IPS DF 6.9 (cell line): ENCODE measurements at regions not wholly inside any gene's neighbourhood (a gene's known extent, or its start where the extent isn't known, plus 50 kb on each side); places are given as distances from the start of the nearest gene placed in this dataset.

Experiments
- DNase-seq: peaks from one replicate; pipeline ENCODE4 v3.0.0-alpha.2; 2013; ENCODE audit warnings: low read depth, low spot score
- H3K27ac ChIP-seq: one replicate; pipeline ENCODE4 v1.5.1; 2013; ENCODE audit warnings: low read length, control low read depth
- H3K27me3 ChIP-seq: 2 replicates; pipeline ENCODE4 v1.6.1; 2013; ENCODE audit warnings: mild to moderate bottlenecking, low read length; ENCODE audit not compliant: control insufficient read depth, insufficient read depth
- H3K36me3 ChIP-seq: 2 replicates; pipeline ENCODE4 v1.6.1; 2013; ENCODE audit warnings: low read length; ENCODE audit not compliant: control insufficient read depth, insufficient read depth
- H3K4me1 ChIP-seq: 2 replicates; pipeline ENCODE4 v1.6.1; 2013; ENCODE audit warnings: low read length; ENCODE audit not compliant: control insufficient read depth, insufficient read depth
- H3K4me3 ChIP-seq: 2 replicates; pipeline ENCODE4 v1.5.1; 2013; ENCODE audit warnings: mild to moderate bottlenecking, low read length
- H3K9me3 ChIP-seq: 2 replicates; pipeline ENCODE4 v1.6.1; 2013; ENCODE audit warnings: low read length, inconsistent platforms; ENCODE audit not compliant: control insufficient read depth, insufficient read depth
- WGBS: extraction: QIAGEN DNeasy Blood & Tissue Kit; methylation state at CpG from one replicate; pipeline ENCODE4 v1.1.7; 2013; ENCODE audit warnings: mixed read lengths, missing lambda C conversion rate; ENCODE audit not compliant: insufficient read length, insufficient coverage; 5-methylcytosine and 5-hydroxymethylcytosine counted together

DNA sequence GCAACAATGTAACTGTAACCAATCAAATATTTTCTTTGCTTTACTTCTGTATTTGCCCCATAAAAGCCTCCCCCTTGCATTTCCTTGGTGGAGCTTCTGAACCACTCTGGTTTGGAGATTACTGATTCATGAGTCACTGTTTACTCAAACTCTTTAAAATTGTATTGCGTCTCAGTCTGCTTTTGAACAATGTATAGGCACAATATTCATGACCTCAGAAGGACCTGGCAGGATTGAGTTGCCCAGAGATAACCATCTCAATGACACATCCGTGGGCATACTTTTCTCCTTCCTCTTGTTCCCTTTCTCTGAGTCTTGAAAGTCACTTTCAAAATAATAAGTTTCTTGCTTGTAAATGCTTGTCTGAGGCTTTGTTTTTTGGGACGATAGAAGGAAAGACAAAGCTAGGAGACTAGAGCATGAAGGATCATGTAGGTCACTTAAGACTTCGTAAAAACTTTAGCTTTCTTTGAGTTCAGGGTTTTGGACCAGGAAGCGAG, 57.1 kb upstream of the POU1F1 start:
- no peak for DNase-seq
- Histone ChIP-seq H3K36me3 (no peaks in the 10 kb centered on the region), H3K4me3 (no peak overlapping the region), H3K27ac (no peak overlapping the region), H3K4me1 (no peaks in the 10 kb centered on the region; the same call in 1 of the 2 replicates), H3K9me3 (no peaks in the 10 kb centered on the region), H3K27me3 (no peaks in the 10 kb centered on the region)
- WGBS = no CpG with 5 or more reads among the region's 5 CpGs

DNA sequence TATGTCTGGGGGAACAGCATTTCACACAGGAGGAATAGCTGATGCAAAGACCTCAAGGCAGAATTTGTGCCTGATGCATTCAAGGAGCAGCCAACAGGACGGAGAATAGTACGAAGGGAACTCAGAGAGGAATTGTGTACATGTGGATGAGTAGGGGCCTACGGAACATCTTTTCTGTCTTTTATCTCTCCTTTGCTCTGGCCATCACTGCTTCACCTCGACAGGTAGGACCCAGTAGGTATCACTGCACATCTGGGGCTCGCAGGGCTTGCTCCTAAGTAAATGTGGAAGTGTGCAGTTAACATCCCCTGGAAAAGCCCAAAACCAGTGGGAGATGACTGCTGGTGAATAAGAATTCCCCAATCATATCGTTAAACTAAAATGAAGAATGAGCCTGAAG, 56.4 kb upstream of the POU1F1 start:
- DNase-seq = no peak
- Histone ChIP-seq H3K9me3 (no peaks in the 10 kb centered on the region), H3K4me1 (no peaks in the 10 kb centered on the region; the same call in 1 of the 2 replicates), H3K36me3 (no peaks in the 10 kb centered on the region), H3K27ac (no peak overlapping the region), H3K27me3 (no peaks in the 10 kb centered on the region), H3K4me3 (no peak overlapping the region)
- no CpG with 5 or more reads among the region's 6 CpGs for WGBS

DNA sequence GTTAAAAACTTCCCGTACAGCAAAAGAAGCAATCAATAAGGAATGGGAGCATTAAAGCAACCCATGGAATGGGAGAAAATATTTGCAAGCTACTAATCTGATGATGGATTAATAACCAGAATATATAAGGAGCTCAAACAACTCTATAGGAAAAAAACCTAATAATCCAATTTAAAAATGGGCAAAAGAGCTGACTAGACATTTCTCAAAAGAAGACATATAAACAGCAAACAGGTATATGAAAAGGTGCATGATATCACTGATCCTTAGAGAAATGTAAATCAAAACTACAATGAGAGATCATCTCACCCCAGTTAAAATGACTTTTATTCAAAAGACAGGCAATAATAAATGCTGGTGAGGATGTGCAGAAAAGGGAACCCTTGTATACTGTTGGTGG, 52.7 kb upstream of the POU1F1 start:
- H3K27me3 ChIP-seq = no peaks in the 10 kb centered on the region
- H3K9me3 ChIP-seq = no peaks in the 10 kb centered on the region
- no peak overlapping the region for H3K4me3 ChIP-seq
- DNase-seq = no peak
- WGBS = no CpG with 5 or more reads among the region's 1 CpG
- no peaks in the 10 kb centered on the region; the same call in 1 of the 2 replicates for H3K4me1 ChIP-seq
- no peaks in the 10 kb centered on the region; the same call in 1 of the 2 replicates for H3K36me3 ChIP-seq
- H3K27ac ChIP-seq = no peak overlapping the region
